ENCODE measurements at regions not wholly inside any gene's neighbourhood (a gene's known extent, or its start where the extent isn't known, plus 50 kb on each side); places are given as distances from the start of the nearest gene placed in this dataset.
"Not testable (repeated sequence)": the region's sequence is repeated elsewhere in the genome, so short reads cannot be mapped to it uniquely, and the experiment has no call there.

- DNase-seq (ENCODE audit: extremely low spot score, insufficient read length, low read depth) (no peak), FAIRE-seq (no peak)
These were observed 672.4 kb upstream of the CHAC2 start for GRCh38 chr2:53095227-53095626.

GRCh38 chr2:53093355-53093754 is 674.2 kb upstream of the CHAC2 start:
- no peak for FAIRE-seq
- DNase-seq (ENCODE audit: extremely low spot score, insufficient read length, low read depth): no peak

- DNase-seq (ENCODE audit: extremely low spot score, insufficient read length, low read depth): no peak
- no peak for FAIRE-seq
These were observed 676.4 kb upstream of the CHAC2 start for GRCh38 chr2:53091183-53091582.

- FAIRE-seq: no peak
- no peak for DNase-seq (ENCODE audit: extremely low spot score, insufficient read length, low read depth)
These were observed 679.6 kb upstream of the CHAC2 start for GRCh38 chr2:53087874-53088461.

- no peak for DNase-seq (ENCODE audit: extremely low spot score, insufficient read length, low read depth)
- FAIRE-seq: no peak
These were observed 680.2 kb upstream of the CHAC2 start for GRCh38 chr2:53087262-53087873.

GRCh38 chr2:53077413-53077812 is 690.2 kb upstream of the CHAC2 start:
- DNase-seq (ENCODE audit: extremely low spot score, insufficient read length, low read depth): no peak
- no peak for FAIRE-seq

- DNase-seq (ENCODE audit: extremely low spot score, insufficient read length, low read depth) (no peak), FAIRE-seq (no peak)
These were observed 691.8 kb upstream of the CHAC2 start for GRCh38 chr2:53075760-53076159.

GRCh38 chr2:53067533-53067932 is 700.1 kb upstream of the CHAC2 start:
- no peak for DNase-seq (ENCODE audit: extremely low spot score, insufficient read length, low read depth)
- no peak for FAIRE-seq

- DNase-seq (ENCODE audit: extremely low spot score, insufficient read length, low read depth): no peak
- FAIRE-seq: no peak
These were observed 700.5 kb upstream of the CHAC2 start for GRCh38 chr2:53067056-53067455.

GRCh38 chr2:53064154-53064553 is 703.5 kb upstream of the CHAC2 start:
- DNase-seq (ENCODE audit: extremely low spot score, insufficient read length, low read depth): no peak
- FAIRE-seq: no peak

- no peak for FAIRE-seq
- DNase-seq (ENCODE audit: extremely low spot score, insufficient read length, low read depth): no peak
These were observed 709.1 kb upstream of the CHAC2 start for GRCh38 chr2:53058526-53058925.

- no peak for FAIRE-seq
These were observed 713.7 kb upstream of the CHAC2 start for GRCh38 chr2:53053937-53054336.

GRCh38 chr2:53051157-53051556 is 716.4 kb upstream of the CHAC2 start:
- DNase-seq (ENCODE audit: extremely low spot score, insufficient read length, low read depth) (no peak), FAIRE-seq (no peak)

More at GRCh38 chr2:53053937-53054336, 713.7 kb upstream of the CHAC2 start:
- DNase-seq (ENCODE audit: extremely low spot score, insufficient read length, low read depth): no peak

- no peak for DNase-seq (ENCODE audit: extremely low spot score, insufficient read length, low read depth)
- FAIRE-seq: no peak
These were observed 726.9 kb upstream of the CHAC2 start for GRCh38 chr2:53040536-53041229.

- DNase-seq (ENCODE audit: extremely low spot score, insufficient read length, low read depth): no peak
- FAIRE-seq: no peak
These were observed 731.4 kb upstream of the CHAC2 start for GRCh38 chr2:53036196-53036595.

- no peak for DNase-seq (ENCODE audit: extremely low spot score, insufficient read length, low read depth)
- FAIRE-seq: no peak
These were observed 732.5 kb upstream of the CHAC2 start for GRCh38 chr2:53035153-53035552.

GRCh38 chr2:53033411-53033810 is 734.2 kb upstream of the CHAC2 start:
- DNase-seq (ENCODE audit: extremely low spot score, insufficient read length, low read depth): no peak
- FAIRE-seq: no peak

GRCh38 chr2:53028746-53029423 is 738.7 kb upstream of the CHAC2 start:
- DNase-seq (ENCODE audit: extremely low spot score, insufficient read length, low read depth) (no peak), FAIRE-seq (no peak)

- no peak for FAIRE-seq
- DNase-seq (ENCODE audit: extremely low spot score, insufficient read length, low read depth): no peak
These were observed 739.4 kb upstream of the CHAC2 start for GRCh38 chr2:53028225-53028624.

- not testable (repeated sequence) for DNase-seq (ENCODE audit: extremely low spot score, insufficient read length, low read depth); FAIRE-seq
These were observed 745.4 kb upstream of the CHAC2 start for GRCh38 chr2:53022248-53022647.

GRCh38 chr2:53021828-53022227 is 745.8 kb upstream of the CHAC2 start:
- DNase-seq (ENCODE audit: extremely low spot score, insufficient read length, low read depth) (no peak), FAIRE-seq (no peak)

Measured in GM18507 (cell line).